HG03442 (cell line): ENCODE measurements at regions not wholly inside any gene's neighbourhood (a gene's known extent, or its start where the extent isn't known, plus 50 kb on each side); places are given as distances from the start of the nearest gene placed in this dataset.
"Not testable (repeated sequence)": the region's sequence is repeated elsewhere in the genome, so short reads cannot be mapped to it uniquely, and the experiment has no call there.

Source experiments
- ATAC-seq: cut with Tn5 transposase; IDR thresholded peaks from one replicate; pipeline ENCODE4 v1.9.1; 2021; ENCODE audit warnings: mild to moderate bottlenecking, moderate library complexity; ENCODE audit not compliant: unreplicated experiment

- no peak for ATAC-seq
Observed at GRCh38 chrX:102784550-102784949, 64.0 kb downstream of the GPRASP3 start.

DNA sequence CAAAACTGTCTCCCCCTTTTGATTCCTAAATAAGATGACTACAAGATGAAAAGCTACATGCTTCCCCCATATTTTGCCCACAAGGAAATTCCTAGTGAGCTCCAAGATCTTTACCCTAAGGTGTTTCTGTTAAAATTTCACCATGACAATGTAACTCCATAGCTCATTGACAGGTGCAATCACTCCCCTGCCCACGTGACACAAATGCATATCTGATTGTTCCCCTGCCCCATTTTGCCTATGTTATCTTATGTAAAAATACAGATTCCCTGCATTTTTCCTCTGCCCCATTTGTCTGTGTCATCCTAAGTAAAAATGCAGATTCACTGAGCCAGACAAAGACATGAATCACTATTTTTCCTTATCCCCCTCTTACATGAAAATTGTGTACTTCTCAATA, 66.7 kb downstream of the GPRASP3 start:
- ATAC-seq, result no peak

DNA sequence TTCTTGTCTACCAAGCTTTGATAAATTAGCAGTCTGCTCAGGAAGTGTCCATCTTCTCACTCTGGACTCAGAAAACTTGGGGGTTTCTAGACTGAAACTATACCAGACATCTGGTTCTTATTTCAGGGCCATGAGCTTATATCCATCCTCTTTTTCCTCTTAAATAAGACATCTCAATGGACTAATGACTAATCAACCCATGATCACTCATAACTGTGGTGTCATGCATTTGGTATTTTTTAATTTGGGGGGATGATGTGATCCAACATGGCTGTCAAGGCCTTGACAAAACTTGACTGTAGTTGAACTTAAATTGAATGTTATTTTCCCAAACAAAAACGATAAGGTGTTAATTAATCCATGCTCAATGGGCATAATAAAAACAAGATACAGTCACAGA, 87.8 kb downstream of the GPRASP3 start:
- ATAC-seq, result no peak

DNA sequence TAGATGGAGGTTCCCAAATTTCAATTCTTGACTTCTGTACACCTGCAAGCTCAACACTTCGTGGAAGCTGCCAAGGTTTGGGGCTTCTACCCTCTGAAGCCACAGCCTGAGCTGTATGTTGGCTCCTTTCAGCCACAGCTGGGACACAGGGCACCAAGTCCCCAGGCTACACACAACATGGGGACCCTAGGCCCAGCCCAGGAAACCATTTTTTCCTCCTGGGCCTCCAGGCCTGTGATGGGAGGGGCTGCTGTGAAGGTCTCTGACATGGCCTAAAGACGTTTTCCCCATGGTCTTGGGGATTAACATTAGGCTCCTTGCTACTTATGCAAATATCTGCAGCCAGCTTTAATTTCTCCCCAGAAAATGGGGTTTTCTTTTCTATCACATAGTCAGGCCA, 97.7 kb downstream of the GPRASP3 start:
- ATAC-seq, result not testable (repeated sequence)

DNA sequence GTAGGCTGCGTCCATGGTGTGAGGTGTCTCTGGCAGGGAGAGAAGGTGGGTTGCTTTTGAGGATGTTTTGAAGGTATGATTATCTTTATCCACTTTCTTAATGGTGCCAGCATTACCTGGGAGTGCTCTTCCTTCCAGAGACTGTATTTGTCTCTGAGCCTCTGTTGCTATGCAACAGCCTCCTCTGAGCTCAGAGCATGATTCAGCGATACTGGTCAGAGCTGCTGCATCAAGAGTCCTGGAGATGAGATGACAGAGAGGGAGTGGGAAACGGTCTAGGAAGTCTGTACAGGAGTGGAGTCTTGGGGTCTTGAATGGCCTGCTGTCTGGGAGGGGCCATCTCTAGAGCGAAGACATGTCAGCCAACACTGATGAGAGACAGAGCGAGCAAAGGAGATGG, 104.4 kb upstream of the RAB40AL start:
- no peak for ATAC-seq

DNA sequence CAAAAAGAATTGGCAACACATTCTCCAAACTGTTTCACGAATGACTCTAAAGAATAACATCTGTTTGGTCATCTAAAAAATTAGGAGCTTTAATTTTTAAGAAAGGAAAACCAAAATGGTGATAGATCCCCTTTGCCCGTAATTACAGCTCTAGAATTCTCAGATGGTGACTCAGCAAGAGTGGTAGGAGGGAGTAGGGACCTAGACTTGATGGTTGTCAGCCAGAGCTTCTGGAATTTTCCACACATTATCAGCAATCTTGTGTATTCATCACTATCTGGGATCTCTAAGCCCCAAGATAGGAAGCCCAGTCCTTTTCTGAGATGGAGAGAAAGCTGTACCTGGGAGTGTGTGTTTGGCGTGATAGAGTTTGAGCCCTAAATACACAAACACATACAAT, 103.9 kb upstream of the RAB40AL start:
- no peak for ATAC-seq

DNA sequence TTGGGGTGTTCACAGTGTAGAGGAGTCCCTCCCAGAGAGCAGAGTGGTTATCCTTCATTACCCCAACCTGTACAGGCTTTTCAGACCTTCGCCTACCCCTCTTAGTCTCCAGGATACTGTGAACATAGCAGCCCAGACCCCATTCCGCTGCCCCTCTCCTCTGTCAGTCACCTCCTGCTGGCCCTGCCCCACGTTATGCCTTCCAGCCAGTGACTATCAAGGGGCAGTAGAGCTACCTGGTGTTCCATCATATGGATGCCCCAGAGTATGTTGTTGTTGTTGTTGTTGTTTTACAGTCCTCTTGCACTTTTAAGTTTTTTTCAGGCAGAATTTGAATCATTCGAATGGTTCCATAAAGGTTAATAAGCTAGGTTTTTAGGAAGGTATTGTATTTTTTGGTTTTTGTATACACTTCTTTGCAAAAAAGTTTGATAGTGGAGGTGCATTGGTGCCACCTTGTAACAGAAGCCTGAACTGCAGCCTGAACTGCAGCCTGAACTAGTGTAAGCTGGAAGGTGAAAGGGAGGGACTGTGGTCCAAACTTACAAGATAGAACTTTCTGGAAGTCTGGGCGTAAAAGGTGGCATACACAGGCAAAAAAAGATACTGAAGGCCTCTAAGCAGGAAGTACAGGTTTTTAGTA, 101.4 kb upstream of the RAB40AL start:
- ATAC-seq, result no peak

DNA sequence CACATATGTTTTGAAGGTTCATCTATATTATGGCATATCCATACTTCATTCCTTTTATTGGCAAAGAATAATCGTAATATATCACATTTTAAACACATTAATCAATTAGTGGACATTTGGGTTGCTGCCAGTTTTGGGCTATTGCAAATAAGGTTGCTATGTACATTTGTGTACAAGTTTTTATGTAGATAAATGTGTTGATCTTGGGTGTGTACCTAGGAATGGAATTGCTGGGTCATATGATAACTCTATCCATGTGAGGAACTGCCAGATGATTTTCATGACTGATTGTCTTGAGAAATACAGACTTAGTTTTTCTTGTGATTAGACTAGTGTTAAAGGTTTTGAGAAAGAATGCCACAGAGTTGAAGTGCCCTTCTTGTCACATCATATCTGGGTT, 99.2 kb upstream of the RAB40AL start:
- ATAC-seq, result no peak

DNA sequence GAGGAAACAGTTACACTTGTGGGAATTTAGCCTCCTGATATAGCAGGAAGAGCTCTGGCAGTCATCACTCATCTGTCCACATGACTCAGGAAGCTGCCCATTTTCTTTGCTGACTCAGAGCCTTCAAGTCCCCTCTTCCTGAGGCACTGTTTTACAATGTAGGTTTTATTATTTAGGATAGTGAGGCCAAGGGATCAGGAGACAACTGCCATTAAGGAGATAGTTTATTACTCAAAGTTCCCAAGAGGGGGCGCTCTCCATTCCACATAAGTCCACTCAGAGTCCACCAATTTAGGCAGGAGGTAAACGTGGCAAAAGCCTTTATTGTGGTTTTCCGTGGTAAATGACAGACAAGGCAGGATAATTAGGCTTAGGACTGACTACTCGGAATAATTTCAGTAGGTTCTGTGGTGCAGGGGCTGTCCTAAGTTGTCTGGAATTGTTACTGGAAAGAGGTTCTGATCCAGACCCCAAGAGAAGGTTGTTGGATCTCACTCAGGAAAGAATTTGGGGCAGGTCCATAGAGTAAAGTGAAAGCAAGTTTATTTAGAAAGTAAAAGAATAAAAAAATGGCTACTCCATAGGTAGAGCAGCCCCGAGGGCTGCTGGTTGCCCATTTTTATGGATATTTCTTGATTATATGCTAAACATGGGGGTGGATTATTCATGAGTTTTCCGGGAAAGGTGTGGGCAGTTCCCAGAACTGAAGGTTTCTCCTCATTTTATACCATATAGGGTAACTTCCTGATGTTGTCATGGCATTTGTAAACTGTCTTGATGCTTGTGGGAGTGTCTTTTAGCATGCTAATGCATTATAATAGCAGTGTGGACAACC, 96.0 kb upstream of the RAB40AL start:
- ATAC-seq, result no peak

GRCh38 chrX:102841706-102842003, 95.4 kb upstream of the RAB40AL start:
- no peak for ATAC-seq

DNA sequence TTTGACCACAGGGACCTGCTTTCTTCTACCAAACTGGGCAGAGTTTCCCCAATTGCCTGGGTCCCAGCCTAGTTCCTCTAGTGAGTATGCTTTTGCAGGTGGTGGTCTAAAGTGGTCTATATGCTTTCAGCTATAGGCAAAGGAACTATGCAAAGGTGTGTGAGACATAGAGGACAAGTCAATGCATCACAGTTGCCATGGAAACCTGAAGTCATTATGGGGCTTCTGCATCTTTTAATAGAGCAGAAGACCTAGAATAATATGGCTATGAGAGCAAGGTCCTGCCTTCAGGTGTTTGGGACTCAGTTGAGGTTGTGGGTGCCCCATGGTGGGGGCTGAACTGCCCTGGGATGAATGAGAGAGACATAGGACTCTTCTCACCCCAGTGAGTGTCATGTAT, 92.1 kb upstream of the RAB40AL start:
- no peak for ATAC-seq

DNA sequence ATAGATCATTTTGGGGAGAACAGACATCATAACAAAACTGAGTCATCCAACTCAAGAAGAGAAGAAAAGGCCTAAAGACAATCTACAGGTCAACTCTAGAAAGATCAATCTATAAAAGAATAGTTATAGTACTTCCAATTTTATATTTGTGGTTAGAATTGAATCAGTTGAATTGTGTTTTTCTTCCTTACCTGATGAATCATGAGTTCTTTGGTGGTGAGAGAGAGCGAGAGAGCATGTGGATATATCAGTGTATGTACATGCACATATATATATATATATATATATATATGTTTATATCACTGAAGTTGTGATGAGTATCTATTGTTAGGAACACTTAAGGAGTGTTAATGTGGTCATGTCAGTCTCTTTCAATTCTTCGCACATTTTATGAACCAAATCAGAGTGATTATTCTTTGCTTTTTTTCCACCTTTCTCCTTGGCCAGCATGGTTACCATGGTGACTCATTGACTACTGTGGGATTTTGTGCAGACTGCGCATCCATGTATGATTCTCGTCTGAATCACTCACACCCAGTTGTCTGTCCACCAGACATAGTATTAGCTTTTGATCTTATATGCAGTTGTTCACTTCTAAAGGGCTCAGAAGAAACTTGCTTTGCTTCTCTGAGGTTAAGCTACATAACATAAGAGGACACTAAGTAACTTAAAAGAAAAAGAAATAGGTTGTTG, 90.4 kb upstream of the RAB40AL start:
- ATAC-seq, result no peak

- no peak for ATAC-seq
Observed at GRCh38 chrX:102847362-102847761, 89.7 kb upstream of the RAB40AL start.

- no peak for ATAC-seq
Observed at GRCh38 chrX:102849396-102849795, 87.7 kb upstream of the RAB40AL start.

DNA sequence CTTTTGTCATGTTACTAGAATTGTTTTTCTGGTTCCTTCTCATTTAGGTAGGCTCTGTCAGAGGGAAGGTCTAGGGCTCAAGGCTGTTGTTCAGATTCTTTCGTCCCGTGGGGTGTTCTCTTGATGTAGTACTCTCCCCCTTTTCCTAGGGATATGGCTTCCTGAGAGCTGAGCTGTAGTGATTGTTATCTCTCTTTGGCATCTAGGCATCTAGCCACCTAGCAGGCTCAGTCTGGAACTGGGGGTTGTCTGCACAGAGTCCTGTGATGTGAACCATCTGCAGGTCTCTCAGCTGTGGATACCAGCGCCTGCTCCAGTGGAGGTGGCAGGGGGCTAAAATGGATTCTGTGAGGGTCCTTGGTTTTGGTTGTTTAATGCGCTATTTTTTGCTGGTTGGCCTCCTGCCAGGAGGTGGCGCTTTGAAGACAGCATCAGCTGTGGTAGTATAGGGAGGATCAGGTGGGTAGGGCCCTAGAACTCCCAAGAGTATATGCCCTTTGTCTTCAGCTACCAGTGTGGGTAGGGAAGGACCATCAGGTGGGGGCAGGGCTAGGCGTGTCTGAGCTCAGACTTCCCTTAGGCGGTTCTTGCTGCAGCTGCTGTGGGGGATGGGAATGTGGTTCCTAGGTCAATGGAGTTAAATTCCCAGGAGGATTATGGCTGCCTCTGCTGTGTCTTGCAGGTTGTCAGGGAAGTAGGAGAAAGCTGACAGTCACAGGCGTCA, 78.1 kb upstream of the RAB40AL start:
- ATAC-seq, result not testable (repeated sequence)

- no peak for ATAC-seq
Observed at GRCh38 chrX:102859550-102859871, 77.6 kb upstream of the RAB40AL start.

DNA sequence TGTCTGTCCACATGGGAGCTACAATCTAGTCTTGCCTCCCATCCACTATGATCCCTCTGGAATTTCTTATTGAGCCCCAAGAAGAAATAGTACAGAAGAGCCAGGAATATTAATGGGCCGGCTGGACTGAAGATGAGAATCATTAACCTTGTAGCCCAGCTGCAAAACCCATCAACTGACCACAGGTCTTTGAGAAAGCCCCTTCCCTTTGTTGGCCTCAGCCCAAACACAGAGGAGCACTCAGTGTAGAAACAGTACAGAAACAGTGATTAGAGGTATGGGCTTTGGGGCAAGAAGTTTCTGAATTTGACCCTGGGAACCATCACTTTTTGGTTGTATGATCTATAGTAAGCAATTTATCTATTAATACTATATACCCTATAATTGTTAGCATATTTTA, 76.8 kb upstream of the RAB40AL start:
- no peak for ATAC-seq

- peak; percentile 97 for ATAC-seq
Observed at GRCh38 chrX:102863735-102864134, 73.3 kb upstream of the RAB40AL start.

DNA sequence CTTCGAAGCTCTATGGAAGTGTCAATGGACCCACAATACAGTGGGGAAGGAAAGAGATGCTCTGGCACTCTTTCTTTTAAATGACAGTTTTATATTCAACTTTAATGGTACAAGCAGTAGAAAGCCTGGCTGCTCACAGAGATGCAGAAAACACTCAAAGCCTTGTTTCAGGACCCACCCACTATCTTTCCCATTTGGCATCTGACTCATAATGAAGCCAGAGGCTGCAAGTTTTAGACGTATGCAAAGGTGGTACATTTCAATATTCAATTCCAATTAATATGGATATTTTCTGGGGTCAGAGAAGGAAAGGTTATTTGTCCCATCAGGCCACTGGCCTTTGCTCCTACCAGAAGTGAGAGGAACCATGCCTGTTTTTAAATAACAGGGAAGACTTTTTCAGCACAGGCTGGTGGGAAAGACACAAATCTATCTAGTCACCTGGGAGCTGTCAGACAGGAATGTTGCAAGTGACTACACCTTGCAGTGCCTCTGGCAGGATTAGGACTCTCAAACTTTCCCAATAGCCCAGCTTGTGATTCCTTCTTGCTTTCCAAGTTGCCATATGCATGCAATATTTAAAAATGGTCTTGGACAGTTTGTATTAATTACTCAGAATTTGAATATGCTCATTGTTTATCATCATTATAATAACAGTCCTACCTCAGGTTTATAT, 70.0 kb upstream of the RAB40AL start:
- no peak for ATAC-seq

- ATAC-seq, result no peak
Observed at GRCh38 chrX:102883491-102883890, 53.6 kb upstream of the RAB40AL start.
